ENCODE measurements at regions not wholly inside any gene's neighbourhood (a gene's known extent, or its start where the extent isn't known, plus 50 kb on each side); places are given as distances from the start of the nearest gene placed in this dataset.

GRCh38 chr2:113838744-113839444, 51.0 kb upstream of the ACTR3 start:
- H3K36me3 ChIP-seq = no peaks in the 10 kb centered on the region

GRCh38 chr2:113838277-113838676, 51.6 kb upstream of the ACTR3 start:
- H3K27ac ChIP-seq = no peak overlapping the region
- DNase-seq (ENCODE audit: low spot score in 2 of 2) = no peak
- no peaks in the 10 kb centered on the region for H3K4me1 ChIP-seq
- no peaks in the 10 kb centered on the region for H3K27me3 ChIP-seq
- no peaks in the 10 kb centered on the region for H3K9me3 ChIP-seq
- no peak overlapping the region for H3K4me3 ChIP-seq
- TF ChIP-seq, protein P1, sequence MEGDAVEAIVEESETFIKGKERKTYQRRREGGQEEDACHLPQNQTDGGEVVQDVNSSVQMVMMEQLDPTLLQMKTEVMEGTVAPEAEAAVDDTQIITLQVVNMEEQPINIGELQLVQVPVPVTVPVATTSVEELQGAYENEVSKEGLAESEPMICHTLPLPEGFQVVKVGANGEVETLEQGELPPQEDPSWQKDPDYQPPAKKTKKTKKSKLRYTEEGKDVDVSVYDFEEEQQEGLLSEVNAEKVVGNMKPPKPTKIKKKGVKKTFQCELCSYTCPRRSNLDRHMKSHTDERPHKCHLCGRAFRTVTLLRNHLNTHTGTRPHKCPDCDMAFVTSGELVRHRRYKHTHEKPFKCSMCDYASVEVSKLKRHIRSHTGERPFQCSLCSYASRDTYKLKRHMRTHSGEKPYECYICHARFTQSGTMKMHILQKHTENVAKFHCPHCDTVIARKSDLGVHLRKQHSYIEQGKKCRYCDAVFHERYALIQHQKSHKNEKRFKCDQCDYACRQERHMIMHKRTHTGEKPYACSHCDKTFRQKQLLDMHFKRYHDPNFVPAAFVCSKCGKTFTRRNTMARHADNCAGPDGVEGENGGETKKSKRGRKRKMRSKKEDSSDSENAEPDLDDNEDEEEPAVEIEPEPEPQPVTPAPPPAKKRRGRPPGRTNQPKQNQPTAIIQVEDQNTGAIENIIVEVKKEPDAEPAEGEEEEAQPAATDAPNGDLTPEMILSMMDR (IDR thresholded peaks at IDR 0.05) = no peak
- H3K36me3 ChIP-seq = no peaks in the 10 kb centered on the region
- intact Hi-C loops (cut with DNase I) = no loop called here

More at GRCh38 chr2:113838744-113839444, 51.0 kb upstream of the ACTR3 start:
- H3K27me3 ChIP-seq = no peaks in the 10 kb centered on the region
- TF ChIP-seq, protein P1 (IDR thresholded peaks at IDR 0.05) = no peak
- no peak for DNase-seq (ENCODE audit: low spot score in 2 of 2)
- H3K9me3 ChIP-seq = no peaks in the 10 kb centered on the region
- no peak overlapping the region for H3K27ac ChIP-seq
- H3K4me3 ChIP-seq = no peak overlapping the region
- intact Hi-C loops (cut with DNase I) = no loop called here
- H3K4me1 ChIP-seq = no peaks in the 10 kb centered on the region

GRCh38 chr2:113834051-113834730, 55.7 kb upstream of the ACTR3 start:
- Histone ChIP-seq H3K9me3 (no peaks in the 10 kb centered on the region), H3K4me3 (no peak overlapping the region), H3K4me1 (no peaks in the 10 kb centered on the region), H3K27ac (no peak overlapping the region), H3K27me3 (no peaks in the 10 kb centered on the region), H3K36me3 (no peaks in the 10 kb centered on the region)
- intact Hi-C loops (cut with DNase I) = no loop called here
- TF ChIP-seq, protein P1 (IDR thresholded peaks at IDR 0.05) = no peak
- DNase-seq (ENCODE audit: low spot score in 2 of 2) = no peak

- no peak for DNase-seq (ENCODE audit: low spot score in 2 of 2)
- Histone ChIP-seq H3K27ac (no peak overlapping the region), H3K4me3 (no peak overlapping the region), H3K4me1 (no peaks in the 10 kb centered on the region), H3K9me3 (no peaks in the 10 kb centered on the region), H3K36me3 (no peaks in the 10 kb centered on the region), H3K27me3 (no peaks in the 10 kb centered on the region)
- intact Hi-C loops (cut with DNase I) = no loop called here
- TF ChIP-seq, protein P1 (IDR thresholded peaks at IDR 0.05) = no peak
Observed at GRCh38 chr2:113832795-113833290, 57.0 kb upstream of the ACTR3 start.

- no peaks in the 10 kb centered on the region for H3K4me1 ChIP-seq
- H3K27me3 ChIP-seq = no peaks in the 10 kb centered on the region
- no peak overlapping the region for H3K27ac ChIP-seq
- TF ChIP-seq, protein P1 (IDR thresholded peaks at IDR 0.05) = no peak
- H3K4me3 ChIP-seq = no peak overlapping the region
- intact Hi-C loops (cut with DNase I) = no loop called here
- DNase-seq (ENCODE audit: low spot score in 2 of 2) = no peak
- H3K9me3 ChIP-seq = no peaks in the 10 kb centered on the region
- H3K36me3 ChIP-seq = no peaks in the 10 kb centered on the region
Observed at GRCh38 chr2:113831161-113831560, 58.7 kb upstream of the ACTR3 start.
